K562 (cell line): ENCODE measurements at regions not wholly inside any gene's neighbourhood (a gene's known extent, or its start where the extent isn't known, plus 50 kb on each side); places are given as distances from the start of the nearest gene placed in this dataset.

ENCODE experiments used
- CAMTA2 ChIP-seq: fragments of 250-450 bp; sonication (Bioruptor Pico); conservative IDR thresholded peaks from 2 replicates; pipeline ENCODE4 v1.5.1; 2022
- DPF2 ChIP-seq: fragments of 450-650 bp; IDR thresholded peaks from 2 replicates; pipeline ENCODE4 v1.6.1; 2016
- HDAC6 ChIP-seq: IDR thresholded peaks from 2 replicates; pipeline ENCODE4 v1.6.1; 2012; ENCODE audit warnings: low read depth, mild to moderate bottlenecking, control low read depth, inconsistent platforms, low read length, moderate library complexity
- IFI16 ChIP-seq: fragments of 250-450 bp; sonication (Bioruptor Pico); IDR thresholded peaks from 2 replicates; pipeline ENCODE4 v2.1.2; 2022; ENCODE audit warnings: mild to moderate bottlenecking, inconsistent platforms
- KLF13 ChIP-seq: fragments of 450-650 bp; IDR thresholded peaks from 2 replicates; pipeline ENCODE4 v1.6.1; 2016; ENCODE audit warnings: missing genetic modification characterization, low read depth, mild to moderate bottlenecking, missing compliant biosample characterization, moderate library complexity, borderline replicate concordance
- MED1 ChIP-seq: sonication (generic); formaldehyde crosslinking; IDR thresholded peaks from 2 replicates; pipeline ENCODE4 v1.8.1; 2023; ENCODE audit warnings: missing genetic modification reagents, borderline replicate concordance
- MEF2A ChIP-seq: IDR thresholded peaks from 2 replicates; pipeline ENCODE4 v1.6.1; 2011; ENCODE audit warnings: low read depth, mild to moderate bottlenecking, low read length, moderate library complexity; ENCODE audit not compliant: control insufficient read depth
- MIER1 ChIP-seq: fragments of 450-650 bp; IDR thresholded peaks from 2 replicates; pipeline ENCODE4 v1.6.1; 2016; ENCODE audit warnings: antibody characterized with exemption, mild to moderate bottlenecking, low read depth
- SMC3 ChIP-seq: conservative IDR thresholded peaks from 2 replicates; pipeline ENCODE4 v1.6.1; 2011; ENCODE audit warnings: low read depth, low read length, improper control_type of control experiment; ENCODE audit not compliant: insufficient read depth
- SRSF7 ChIP-seq: fragments of 200-400 bp; formaldehyde crosslinking; optimal IDR thresholded peaks from 2 replicates; pipeline ENCODE3; 2017; ENCODE audit warnings: mild to moderate bottlenecking, low read depth, low read length
- ZKSCAN1 ChIP-seq: fragments of 150-350 bp; IDR thresholded peaks from 2 replicates; pipeline ENCODE4 v1.6.1; 2016; ENCODE audit warnings: low read depth, low read length
- ZNF212 ChIP-seq: fragments of 450-650 bp; formaldehyde crosslinking; IDR thresholded peaks from 2 replicates; pipeline ENCODE4 v1.4.0; 2020; ENCODE audit warnings: mild to moderate bottlenecking
- ZNF232 ChIP-seq: sonication (generic); formaldehyde crosslinking; IDR thresholded peaks from 2 replicates; pipeline ENCODE4 v1.8.0; 2022; ENCODE audit warnings: mild to moderate bottlenecking, missing genetic modification reagents
- TF ChIP-seq, protein P1 (sequence below): fragments of 200-400 bp; formaldehyde crosslinking; IDR thresholded peaks from 2 replicates; pipeline ENCODE4 v1.6.1; 2017; ENCODE audit warnings: mild to moderate bottlenecking, low read depth, low read length, moderate library complexity
- TF ChIP-seq, protein P2 (sequence below): fragments of 450-650 bp; IDR thresholded peaks from 2 replicates; pipeline ENCODE4 v1.7.1; 2018; ENCODE audit warnings: mild to moderate bottlenecking, low read depth; ENCODE audit not compliant: partially characterized antibody
- TF ChIP-seq, protein P3 (sequence below): sonication (generic); formaldehyde crosslinking; IDR thresholded peaks from 2 replicates; pipeline ENCODE4 v1.8.1; 2023; ENCODE audit warnings: mild to moderate bottlenecking, missing genetic modification reagents
- TF ChIP-seq, protein P4 (sequence below): fragments of 450-650 bp; IDR thresholded peaks from 2 replicates; pipeline ENCODE4 v1.6.1; 2018; ENCODE audit warnings: mild to moderate bottlenecking, low read depth; ENCODE audit not compliant: partially characterized antibody
- TF ChIP-seq, protein P5 (sequence below): sonication (generic); formaldehyde crosslinking; IDR thresholded peaks from 2 replicates; pipeline ENCODE4 v1.8.0; 2022; ENCODE audit warnings: mild to moderate bottlenecking, missing genetic modification reagents

DNA sequence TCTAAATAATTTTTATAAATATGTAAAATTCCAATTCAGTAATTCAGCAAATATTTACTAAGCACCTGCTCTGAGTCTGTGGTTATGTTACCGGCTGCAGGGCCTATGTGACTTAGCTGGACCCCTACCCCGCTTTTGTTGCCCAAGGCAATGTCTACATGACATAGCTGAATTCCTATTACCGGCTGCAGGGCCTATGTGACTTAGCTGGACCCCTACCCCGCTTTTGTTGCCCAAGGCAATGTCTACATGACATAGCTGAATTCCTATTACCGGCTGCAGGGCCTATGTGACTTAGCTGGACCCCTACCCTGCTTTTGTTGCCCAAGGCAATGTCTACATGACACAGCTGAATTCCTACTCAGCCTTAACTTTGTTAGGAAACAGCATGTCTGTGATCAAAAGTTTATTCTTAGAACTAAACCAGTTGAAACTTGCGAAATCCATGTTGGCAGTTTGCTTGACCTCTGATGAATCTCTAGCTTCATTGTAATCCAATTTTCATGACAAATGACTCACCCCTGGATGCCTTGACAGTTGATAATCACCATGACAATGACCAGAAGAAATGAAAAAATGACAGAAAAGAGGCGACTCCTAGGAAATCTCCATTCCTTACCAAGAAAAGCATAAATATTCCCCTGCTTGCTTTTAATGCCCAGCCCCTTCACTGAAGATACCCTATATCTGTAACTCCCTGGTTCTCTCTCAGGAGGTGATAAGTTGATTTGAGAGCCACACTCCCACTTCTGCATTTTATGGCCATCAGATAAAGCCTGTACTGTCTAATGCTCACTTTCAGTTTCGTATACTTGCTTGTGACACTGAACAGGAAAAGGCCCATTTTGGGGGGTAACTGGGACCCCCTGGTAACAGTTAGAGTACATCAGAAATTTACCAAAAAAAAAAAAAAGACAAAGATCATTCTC, 148.4 kb upstream of the SYT10 start (continued):
- TF ChIP-seq, protein P1, sequence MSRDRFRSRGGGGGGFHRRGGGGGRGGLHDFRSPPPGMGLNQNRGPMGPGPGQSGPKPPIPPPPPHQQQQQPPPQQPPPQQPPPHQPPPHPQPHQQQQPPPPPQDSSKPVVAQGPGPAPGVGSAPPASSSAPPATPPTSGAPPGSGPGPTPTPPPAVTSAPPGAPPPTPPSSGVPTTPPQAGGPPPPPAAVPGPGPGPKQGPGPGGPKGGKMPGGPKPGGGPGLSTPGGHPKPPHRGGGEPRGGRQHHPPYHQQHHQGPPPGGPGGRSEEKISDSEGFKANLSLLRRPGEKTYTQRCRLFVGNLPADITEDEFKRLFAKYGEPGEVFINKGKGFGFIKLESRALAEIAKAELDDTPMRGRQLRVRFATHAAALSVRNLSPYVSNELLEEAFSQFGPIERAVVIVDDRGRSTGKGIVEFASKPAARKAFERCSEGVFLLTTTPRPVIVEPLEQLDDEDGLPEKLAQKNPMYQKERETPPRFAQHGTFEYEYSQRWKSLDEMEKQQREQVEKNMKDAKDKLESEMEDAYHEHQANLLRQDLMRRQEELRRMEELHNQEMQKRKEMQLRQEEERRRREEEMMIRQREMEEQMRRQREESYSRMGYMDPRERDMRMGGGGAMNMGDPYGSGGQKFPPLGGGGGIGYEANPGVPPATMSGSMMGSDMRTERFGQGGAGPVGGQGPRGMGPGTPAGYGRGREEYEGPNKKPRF: no peak
- no peak for TF ChIP-seq SRSF7
- TF ChIP-seq HDAC6: no peak
- TF ChIP-seq, protein P2, sequence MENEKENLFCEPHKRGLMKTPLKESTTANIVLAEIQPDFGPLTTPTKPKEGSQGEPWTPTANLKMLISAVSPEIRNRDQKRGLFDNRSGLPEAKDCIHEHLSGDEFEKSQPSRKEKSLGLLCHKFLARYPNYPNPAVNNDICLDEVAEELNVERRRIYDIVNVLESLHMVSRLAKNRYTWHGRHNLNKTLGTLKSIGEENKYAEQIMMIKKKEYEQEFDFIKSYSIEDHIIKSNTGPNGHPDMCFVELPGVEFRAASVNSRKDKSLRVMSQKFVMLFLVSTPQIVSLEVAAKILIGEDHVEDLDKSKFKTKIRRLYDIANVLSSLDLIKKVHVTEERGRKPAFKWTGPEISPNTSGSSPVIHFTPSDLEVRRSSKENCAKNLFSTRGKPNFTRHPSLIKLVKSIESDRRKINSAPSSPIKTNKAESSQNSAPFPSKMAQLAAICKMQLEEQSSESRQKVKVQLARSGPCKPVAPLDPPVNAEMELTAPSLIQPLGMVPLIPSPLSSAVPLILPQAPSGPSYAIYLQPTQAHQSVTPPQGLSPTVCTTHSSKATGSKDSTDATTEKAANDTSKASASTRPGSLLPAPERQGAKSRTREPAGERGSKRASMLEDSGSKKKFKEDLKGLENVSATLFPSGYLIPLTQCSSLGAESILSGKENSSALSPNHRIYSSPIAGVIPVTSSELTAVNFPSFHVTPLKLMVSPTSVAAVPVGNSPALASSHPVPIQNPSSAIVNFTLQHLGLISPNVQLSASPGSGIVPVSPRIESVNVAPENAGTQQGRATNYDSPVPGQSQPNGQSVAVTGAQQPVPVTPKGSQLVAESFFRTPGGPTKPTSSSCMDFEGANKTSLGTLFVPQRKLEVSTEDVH: no peak
- TF ChIP-seq ZKSCAN1: no peak
- TF ChIP-seq MED1 (CRISPR knock-in tag): no peak
- no peak for TF ChIP-seq SMC3
- TF ChIP-seq, protein P3, sequence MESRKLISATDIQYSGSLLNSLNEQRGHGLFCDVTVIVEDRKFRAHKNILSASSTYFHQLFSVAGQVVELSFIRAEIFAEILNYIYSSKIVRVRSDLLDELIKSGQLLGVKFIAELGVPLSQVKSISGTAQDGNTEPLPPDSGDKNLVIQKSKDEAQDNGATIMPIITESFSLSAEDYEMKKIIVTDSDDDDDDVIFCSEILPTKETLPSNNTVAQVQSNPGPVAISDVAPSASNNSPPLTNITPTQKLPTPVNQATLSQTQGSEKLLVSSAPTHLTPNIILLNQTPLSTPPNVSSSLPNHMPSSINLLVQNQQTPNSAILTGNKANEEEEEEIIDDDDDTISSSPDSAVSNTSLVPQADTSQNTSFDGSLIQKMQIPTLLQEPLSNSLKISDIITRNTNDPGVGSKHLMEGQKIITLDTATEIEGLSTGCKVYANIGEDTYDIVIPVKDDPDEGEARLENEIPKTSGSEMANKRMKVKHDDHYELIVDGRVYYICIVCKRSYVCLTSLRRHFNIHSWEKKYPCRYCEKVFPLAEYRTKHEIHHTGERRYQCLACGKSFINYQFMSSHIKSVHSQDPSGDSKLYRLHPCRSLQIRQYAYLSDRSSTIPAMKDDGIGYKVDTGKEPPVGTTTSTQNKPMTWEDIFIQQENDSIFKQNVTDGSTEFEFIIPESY (CRISPR knock-in tag): no peak
- no peak for TF ChIP-seq ZNF232
- TF ChIP-seq ZNF212 (CRISPR knock-in tag): no peak
- TF ChIP-seq IFI16: no peak
- peak; percentile 93 for TF ChIP-seq MEF2A
- TF ChIP-seq, protein P4, sequence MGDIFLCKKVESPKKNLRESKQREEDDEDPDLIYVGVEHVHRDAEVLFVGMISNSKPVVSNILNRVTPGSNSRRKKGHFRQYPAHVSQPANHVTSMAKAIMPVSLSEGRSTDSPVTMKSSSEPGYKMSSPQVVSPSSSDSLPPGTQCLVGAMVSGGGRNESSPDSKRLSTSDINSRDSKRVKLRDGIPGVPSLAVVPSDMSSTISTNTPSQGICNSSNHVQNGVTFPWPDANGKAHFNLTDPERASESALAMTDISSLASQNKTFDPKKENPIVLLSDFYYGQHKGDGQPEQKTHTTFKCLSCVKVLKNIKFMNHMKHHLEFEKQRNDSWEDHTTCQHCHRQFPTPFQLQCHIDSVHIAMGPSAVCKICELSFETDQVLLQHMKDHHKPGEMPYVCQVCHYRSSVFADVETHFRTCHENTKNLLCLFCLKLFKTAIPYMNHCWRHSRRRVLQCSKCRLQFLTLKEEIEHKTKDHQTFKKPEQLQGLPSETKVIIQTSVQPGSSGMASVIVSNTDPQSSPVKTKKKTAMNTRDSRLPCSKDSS: no peak
- TF ChIP-seq, protein P5, sequence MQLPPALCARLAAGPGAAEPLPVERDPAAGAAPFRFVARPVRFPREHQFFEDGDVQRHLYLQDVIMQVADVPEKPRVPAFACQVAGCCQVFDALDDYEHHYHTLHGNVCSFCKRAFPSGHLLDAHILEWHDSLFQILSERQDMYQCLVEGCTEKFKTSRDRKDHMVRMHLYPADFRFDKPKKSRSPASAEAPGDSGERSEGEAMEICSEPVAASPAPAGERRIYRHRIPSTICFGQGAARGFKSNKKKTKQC: no peak
- TF ChIP-seq CAMTA2 (CRISPR knock-in tag): no peak
- TF ChIP-seq DPF2: peak; percentile 99
- TF ChIP-seq KLF13 (tag): peak; percentile 66; the same call in 1 of the 2 replicates
- no peak for TF ChIP-seq MIER1
